NCI-H146 treated with DMSO at 0.1 percent for 48 hours (cell line): ENCODE measurements at regions not wholly inside any gene's neighbourhood (a gene's known extent, or its start where the extent isn't known, plus 50 kb on each side); places are given as distances from the start of the nearest gene placed in this dataset.
"Not testable (repeated sequence)": the region's sequence is repeated elsewhere in the genome, so short reads cannot be mapped to it uniquely, and the experiment has no call there.

Source experiments
- DNase-seq: peaks from one replicate; lab custom pipeline; 2025; ENCODE audit not compliant: unreplicated experiment; lab: John Stamatoyannopoulos, UW

GRCh38 chr1:111063595-111063994 lies 76.3 kb downstream of the DRAM2 start:
- no peak for DNase-seq

GRCh38 chr1:111062624-111063023 lies 77.3 kb downstream of the DRAM2 start:
- no peak for DNase-seq

GRCh38 chr1:111062081-111062480 lies 77.8 kb downstream of the DRAM2 start:
- DNase-seq: no peak

- no peak for DNase-seq
These were observed 85.2 kb downstream of the DRAM2 start for GRCh38 chr1:111054656-111055055.

GRCh38 chr1:111052246-111052645 lies 87.6 kb downstream of the DRAM2 start:
- DNase-seq: no peak

- DNase-seq: not testable (repeated sequence)
These were observed 84.5 kb upstream of the LRIF1 start for GRCh38 chr1:111048253-111048652.

GRCh38 chr1:111045033-111045722 lies 81.5 kb upstream of the LRIF1 start:
- DNase-seq: no peak

GRCh38 chr1:111032295-111032897 lies 68.7 kb upstream of the LRIF1 start:
- no peak for DNase-seq

- peak; percentile 24 for DNase-seq
These were observed 66.9 kb upstream of the LRIF1 start for GRCh38 chr1:111030590-111030989.

GRCh38 chr1:111025109-111025508 lies 61.4 kb upstream of the LRIF1 start:
- no peak for DNase-seq

GRCh38 chr1:111015222-111015621 lies 51.5 kb upstream of the LRIF1 start:
- DNase-seq: no peak
